ENCODE measurements at regions not wholly inside any gene's neighbourhood (a gene's known extent, or its start where the extent isn't known, plus 50 kb on each side); places are given as distances from the start of the nearest gene placed in this dataset.
"Not testable (repeated sequence)": the region's sequence is repeated elsewhere in the genome, so short reads cannot be mapped to it uniquely, and the experiment has no call there.

DNA sequence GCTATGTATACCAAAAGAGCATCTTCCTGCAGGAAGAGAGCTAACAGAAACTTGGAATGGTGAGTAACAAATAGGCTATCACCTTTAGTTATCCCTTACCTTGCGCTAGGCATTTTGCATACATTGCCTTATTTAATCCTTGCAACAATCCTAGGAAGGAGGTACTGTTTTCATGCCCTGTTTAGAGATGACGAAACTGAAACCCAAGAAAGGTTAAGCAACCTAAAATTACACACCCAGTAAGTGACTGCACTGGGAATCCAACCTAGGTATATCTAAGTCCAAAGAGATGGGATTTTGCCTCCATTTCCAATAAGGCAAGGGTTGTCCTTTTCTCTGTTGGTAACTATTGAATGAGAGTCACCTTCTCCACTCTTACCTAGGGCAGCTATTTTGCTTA lies 144.5 kb downstream of the TM2D1 start:
- no peak for DNase-seq (ENCODE audit: low spot score)

- DNase-seq (ENCODE audit: low spot score) = no peak
Observed at GRCh38 chr1:61579802-61580201, 145.1 kb downstream of the TM2D1 start.

- no peak for DNase-seq (ENCODE audit: low spot score)
Observed at GRCh38 chr1:61572046-61572445, 152.9 kb downstream of the TM2D1 start.

- DNase-seq (ENCODE audit: low spot score) = no peak
Observed at GRCh38 chr1:61570191-61570590, 154.8 kb downstream of the TM2D1 start.

DNA sequence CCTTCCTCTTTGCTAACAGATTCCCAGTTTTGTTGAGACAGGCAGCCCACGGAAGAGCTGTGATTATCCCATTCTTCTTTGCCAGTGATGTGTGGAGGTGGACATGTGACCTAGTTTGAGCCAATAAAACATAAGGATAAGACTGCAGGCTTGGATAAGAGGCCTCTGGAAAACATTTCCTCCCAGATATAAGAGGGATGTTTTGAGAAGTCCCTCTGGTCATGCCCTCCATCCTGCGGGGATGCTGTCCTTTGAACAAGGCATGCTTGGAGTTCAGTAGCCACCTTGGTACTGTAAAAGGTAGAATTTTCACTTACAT lies 155.7 kb downstream of the TM2D1 start:
- DNase-seq (ENCODE audit: low spot score) = no peak

DNA sequence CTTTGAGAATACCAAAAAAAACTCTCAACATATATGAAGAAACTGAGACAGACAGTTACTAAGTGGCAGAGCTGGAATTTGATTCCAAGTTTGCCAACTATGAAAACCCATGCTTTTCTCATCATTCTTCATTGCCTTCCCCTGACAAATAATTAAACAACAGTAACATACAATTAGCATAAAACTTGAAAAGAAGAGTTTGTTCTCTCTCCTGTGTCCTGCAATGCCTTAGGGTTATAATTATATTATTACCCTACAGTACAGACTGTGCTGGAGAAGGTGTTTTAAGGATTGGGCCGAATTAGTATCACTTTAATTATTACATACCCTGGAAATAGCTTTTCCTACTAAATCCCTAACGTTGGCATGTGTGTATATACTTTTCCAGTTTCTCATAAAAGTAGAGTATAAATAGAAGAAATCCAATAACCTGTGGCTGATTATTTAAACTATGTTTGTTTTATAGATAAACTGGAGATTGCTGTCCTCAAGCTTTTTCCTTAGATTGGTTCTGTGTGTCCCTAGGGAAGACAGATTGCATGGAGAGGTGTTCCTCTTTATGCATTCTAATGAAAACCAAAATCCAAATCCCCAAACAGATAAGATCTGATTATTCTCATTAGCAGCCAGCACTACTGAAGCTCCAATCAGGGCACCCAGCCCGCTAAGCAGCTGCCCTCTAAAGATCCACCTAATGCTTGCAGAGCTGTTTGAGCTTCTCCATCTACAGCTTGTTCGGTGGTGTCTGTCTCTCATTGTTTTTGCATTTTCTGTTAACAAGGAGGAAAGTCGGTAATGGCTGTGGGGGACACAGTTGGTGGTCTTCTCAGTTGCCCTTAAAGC lies 156.3 kb downstream of the TM2D1 start:
- no peak for DNase-seq (ENCODE audit: low spot score)

DNA sequence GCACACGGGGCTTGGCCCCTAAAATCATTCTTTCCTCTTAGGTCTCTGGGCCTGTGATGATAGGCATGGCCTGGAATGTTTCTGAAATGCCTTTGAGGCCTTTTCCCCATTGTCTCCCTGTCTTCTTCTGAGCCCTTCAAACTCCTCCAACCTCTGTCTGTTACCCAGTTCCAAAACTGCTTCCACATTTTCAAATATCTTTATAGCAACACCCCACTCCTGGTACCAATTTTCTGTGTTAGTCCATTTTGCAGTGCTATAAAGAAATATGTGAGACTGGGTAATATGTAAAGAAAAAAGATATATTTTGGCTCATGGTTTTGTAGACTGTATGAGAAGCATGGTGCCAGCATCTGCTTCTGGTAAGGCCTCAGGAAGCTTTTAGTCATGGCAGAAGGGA lies 158.8 kb downstream of the TM2D1 start:
- no peak for DNase-seq (ENCODE audit: low spot score)

DNA sequence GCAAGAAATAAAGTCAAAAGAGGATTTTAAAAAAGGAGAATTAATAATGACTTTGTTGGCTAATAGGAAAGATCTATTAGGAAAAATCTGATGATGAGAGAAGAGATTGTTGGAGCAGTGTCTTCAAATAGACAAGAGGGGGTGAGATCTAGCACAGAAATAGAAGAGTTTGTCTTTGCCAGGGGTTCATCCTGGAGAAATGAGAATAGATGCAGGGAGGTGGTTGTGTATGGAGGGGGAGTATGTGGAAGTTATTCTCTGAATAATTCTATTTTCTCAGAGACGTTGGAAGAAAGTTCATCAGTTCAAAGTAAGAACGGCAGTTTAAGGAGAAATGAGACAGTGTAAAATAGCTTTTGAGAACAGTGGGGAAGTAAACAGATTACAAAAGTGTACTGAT lies 161.3 kb downstream of the TM2D1 start:
- DNase-seq (ENCODE audit: low spot score) = no peak

DNA sequence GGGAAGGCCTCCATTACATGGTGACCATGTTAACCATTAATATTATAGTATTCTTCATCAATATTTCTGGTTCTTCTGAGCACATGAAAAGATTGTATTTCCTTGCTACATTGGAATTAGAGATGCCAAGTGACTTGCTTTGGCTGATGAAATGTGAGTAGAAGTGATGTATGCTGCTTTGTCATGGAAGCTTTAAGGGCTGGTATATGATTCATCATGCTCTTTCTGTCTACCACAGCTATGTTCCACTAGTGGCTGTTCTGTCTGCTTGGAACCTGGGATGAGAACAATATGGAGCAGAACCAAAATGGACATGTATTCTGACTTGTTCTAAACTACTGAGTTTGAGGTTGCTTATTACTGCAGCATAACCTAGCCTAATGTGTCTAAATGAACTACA lies 163.3 kb downstream of the TM2D1 start:
- no peak for DNase-seq (ENCODE audit: low spot score)

GRCh38 chr1:61560385-61560784 lies 164.6 kb downstream of the TM2D1 start:
- no peak for DNase-seq (ENCODE audit: low spot score)

DNA sequence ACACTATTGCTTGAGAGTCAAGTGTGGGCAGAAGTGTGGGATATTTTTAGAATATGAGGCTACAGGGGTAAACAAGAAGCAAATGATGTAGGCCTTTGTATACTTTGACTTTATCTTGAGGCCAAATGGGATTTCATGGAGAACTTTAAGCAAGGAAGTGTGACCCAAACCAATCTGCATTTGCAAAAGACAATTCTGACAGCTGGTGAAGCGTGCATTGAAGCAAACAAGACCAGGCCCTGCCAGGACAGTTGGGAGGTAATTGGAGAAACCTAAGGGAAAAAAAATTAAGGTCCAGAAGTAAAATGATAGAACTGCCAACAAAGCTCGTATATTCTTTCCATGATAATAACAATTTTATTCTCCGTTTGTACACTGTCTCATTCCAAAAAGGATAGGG lies 168.3 kb downstream of the TM2D1 start:
- no peak for DNase-seq (ENCODE audit: low spot score)

GRCh38 chr1:61552630-61553305 lies 172.2 kb downstream of the TM2D1 start:
- no peak for DNase-seq (ENCODE audit: low spot score)

DNA sequence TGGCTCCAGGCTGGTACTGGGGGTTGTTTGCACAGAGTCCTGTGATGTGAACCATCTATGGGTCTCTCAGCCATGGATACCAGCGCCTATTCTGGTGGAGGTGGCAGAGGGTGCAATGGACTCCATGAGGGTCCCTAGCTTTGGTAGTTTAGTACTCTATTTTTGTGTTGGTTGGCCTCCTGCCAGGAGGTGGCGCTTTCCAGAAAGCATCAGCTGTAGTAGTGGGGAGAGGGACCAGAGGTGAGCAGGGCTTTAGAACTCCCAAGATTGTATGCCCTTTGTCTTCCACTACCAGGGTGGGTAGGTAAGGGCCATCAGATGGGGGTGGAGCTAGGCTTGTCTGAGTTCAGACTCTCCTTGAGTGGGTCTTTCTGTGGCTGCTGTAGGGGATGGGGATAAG lies 177.6 kb downstream of the TM2D1 start:
- DNase-seq (ENCODE audit: low spot score) = not testable (repeated sequence)

DNA sequence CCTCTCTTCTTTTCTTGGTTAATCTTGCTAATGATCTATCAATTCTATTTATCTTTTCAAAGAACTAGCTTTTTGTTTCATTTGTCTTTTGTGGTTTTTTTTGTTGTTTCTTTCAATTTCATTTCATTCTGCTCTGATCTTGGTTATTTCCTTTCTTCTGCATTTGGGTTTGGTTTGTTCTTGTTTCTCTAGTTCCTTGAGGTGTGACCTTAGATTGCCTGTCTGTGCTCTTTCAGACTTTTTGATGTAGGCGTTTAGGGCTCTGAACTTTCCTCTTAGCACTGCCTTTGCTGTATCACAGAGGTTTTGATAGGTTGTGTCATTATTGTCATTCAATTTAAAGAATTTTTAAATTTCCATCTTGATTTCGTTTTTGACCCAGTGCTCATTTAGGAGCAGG lies 180.1 kb downstream of the TM2D1 start:
- DNase-seq (ENCODE audit: low spot score) = not testable (repeated sequence)

DNA sequence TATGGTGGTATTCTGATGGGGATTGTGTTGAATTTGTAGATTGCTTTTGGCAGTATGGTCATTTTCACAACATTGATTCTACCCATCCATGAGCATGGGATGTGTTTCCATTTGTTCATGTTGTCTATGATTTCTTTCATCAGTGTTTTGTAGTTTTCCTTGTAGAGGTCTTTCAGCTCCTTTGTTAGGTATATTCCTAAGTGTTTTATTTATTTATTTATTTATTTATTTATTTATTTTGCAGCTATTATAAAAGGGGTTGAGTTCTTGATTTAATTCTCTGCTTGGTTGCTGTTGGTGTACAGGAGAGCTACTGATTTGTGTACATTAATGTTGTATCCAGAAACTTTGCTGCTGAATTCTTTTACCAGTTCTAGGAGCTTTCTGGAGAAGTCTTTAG lies 181.4 kb downstream of the TM2D1 start:
- DNase-seq (ENCODE audit: low spot score) = not testable (repeated sequence)

- DNase-seq (ENCODE audit: low spot score) = no peak
Observed at GRCh38 chr1:61539720-61540462, 185.1 kb downstream of the TM2D1 start.

DNA sequence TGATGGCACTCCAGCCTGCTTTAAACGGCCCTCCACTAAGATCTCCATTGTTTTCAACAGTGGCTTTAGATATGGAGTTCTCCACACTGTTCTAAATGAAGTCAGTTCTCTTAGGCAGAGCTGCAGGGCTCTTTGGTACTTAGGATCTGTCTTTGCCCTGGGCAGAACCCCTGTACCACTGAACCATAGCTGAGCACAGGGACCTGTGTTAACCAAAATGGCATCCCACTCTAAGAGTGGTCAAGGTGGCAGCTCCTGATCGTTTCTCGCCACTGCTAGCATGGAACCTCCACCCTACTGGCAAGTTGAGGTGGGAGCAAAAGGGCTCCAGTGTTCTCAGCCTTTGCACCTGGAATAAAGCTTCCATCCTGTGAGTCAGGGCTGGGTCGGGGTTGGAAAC lies 186.7 kb downstream of the TM2D1 start:
- DNase-seq (ENCODE audit: low spot score) = no peak

DNA sequence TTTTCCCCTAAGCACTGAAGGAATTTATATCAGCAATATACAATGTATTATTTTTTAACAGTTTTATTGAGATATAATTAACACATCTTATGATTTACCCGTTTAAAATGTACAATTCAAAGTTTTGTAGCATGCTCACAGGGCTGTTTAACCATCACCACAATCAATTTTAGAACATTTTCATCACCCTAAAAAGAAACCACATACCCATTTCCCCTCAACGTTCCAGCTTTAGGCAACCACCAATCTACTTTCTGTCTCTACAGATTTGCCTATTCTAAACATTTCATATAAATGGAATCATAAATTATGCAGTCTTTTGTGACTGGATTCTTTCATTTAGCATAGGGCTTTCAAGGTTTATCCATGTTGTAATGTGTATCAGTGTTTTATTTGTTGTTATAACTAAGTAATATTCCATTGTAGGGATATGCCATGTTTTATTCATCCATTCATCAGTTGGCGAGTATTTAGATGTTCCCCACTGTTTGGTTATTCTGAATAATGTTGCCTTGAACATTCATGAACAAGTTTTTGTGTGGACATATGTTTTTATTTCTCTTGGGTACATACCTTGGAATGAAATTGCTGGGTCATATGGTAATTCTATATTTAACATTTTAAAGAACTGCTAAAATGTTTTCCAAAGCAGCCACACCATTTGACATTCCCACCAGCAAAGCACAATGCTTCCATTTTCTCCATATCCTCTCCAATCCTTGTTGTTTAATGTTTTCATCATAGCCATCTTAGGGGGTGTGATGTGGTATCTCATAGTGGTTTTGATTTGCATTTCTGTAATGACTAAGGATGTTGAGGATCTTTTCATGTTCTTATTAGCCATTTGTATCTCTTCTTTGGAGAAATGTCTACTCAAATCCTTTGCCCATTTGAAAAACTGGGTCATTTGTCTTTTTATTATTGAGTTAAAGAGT lies 188.5 kb downstream of the TM2D1 start:
- DNase-seq (ENCODE audit: low spot score) = no peak

DNA sequence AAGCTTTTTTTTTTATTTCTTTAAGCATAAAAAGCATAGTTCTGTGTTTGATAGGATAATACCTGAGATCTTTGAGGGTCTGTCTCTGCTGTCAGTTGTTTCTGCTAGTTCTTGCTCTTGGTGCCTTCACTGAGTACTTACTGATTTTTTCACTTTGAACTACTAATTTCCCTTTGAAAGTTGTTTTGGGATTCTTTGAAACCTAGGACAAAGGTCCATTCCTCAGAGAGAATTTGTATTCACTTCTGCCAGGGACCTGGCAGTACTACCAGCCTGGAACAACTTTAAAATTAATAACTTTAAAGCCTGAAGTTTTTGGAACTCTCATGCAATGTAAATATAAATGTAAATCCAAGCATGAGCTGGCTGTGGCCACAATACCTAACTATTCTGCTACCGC lies 190.1 kb downstream of the TM2D1 start:
- no peak for DNase-seq (ENCODE audit: low spot score)

- DNase-seq (ENCODE audit: low spot score) = no peak
Observed at GRCh38 chr1:61533546-61533945, 191.4 kb downstream of the TM2D1 start.

- DNase-seq (ENCODE audit: low spot score) = no peak
Observed at GRCh38 chr1:61531716-61532115, 193.2 kb downstream of the TM2D1 start.

All from hematopoietic multipotent progenitor cell treated with erythropoietin and hydrocortisone succinate and interleukin-3 and kit ligand, for 17 days (in vitro differentiated cells).